Panc1 (cell line): ENCODE measurements at regions not wholly inside any gene's neighbourhood (a gene's known extent, or its start where the extent isn't known, plus 50 kb on each side); places are given as distances from the start of the nearest gene placed in this dataset.

Source experiments
- CTCF ChIP-seq: fragments of 450-650 bp; IDR thresholded peaks from 2 replicates; pipeline ENCODE4 v1.5.1; 2017; ENCODE audit warnings: mild to moderate bottlenecking
- POLR2AphosphoS5 ChIP-seq: IDR thresholded peaks from 2 replicates; pipeline ENCODE4 v1.6.1; 2012; ENCODE audit warnings: mild to moderate bottlenecking, low read depth, low read length, moderate library complexity
- TCF7L2 ChIP-seq: IDR thresholded peaks from 2 replicates; pipeline ENCODE4 v1.6.1; 2011; ENCODE audit warnings: mild to moderate bottlenecking, low read depth, low read length, inconsistent platforms

GRCh38 chr2:188170356-188170755 is 121.3 kb upstream of the GULP1 start:
- TF ChIP-seq CTCF (no peak), TCF7L2 (no peak), POLR2AphosphoS5 (no peak)
